ENCODE measurements at regions not wholly inside any gene's neighbourhood (a gene's known extent, or its start where the extent isn't known, plus 50 kb on each side); places are given as distances from the start of the nearest gene placed in this dataset.

- no peaks in the 10 kb centered on the region for H3K4me1 ChIP-seq (replicated peaks in 1 of 2)
- no peaks in the 10 kb centered on the region for H3K9me3 ChIP-seq (replicated peaks in 1 of 3)
- no peaks in the 10 kb centered on the region for H3K36me3 ChIP-seq (replicated peaks in 1 of 2)
- no peak for TF ChIP-seq POLR2A (IDR thresholded peaks at IDR 0.05)
- TF ChIP-seq CTCF (IDR thresholded peaks at IDR 0.05): no peak
- no peak for DNase-seq
- H3K4me3 ChIP-seq: no peak overlapping the region
- H3K27ac ChIP-seq: no peak overlapping the region
- WGBS, 4 donors: 72 to 79% (median 75%) methylated on average over 3 of the region's 3 CpGs
- peaks cover 7% of the 10 kb centered on the region for H3K27me3 ChIP-seq
- intact Hi-C loops (cut with DNase I): no loop called here
Measured at GRCh38 chr7:106515321-106515720, 145.6 kb downstream of the CCDC71L start.

GRCh38 chr7:106514881-106515280 is 146.1 kb downstream of the CCDC71L start:
- Histone ChIP-seq H3K27ac (no peak overlapping the region), H3K9me3 (replicated peaks in 1 of 3) (no peaks in the 10 kb centered on the region), H3K4me3 (no peak overlapping the region), H3K36me3 (replicated peaks in 1 of 2) (no peaks in the 10 kb centered on the region), H3K4me1 (replicated peaks in 1 of 2) (no peaks in the 10 kb centered on the region), H3K27me3 (peaks cover 7% of the 10 kb centered on the region)
- intact Hi-C loops (cut with DNase I): no loop called here
- DNase-seq: no peak
- 69 to 78% (median 76%) methylated on average over 3 of the region's 3 CpGs for WGBS, 4 donors
- TF ChIP-seq POLR2A (IDR thresholded peaks at IDR 0.05) (no peak), CTCF (IDR thresholded peaks at IDR 0.05) (no peak)

GRCh38 chr7:106512217-106512616 is 148.7 kb downstream of the CCDC71L start:
- Histone ChIP-seq H3K4me1 (replicated peaks in 1 of 2) (no peaks in the 10 kb centered on the region), H3K27me3 (no peaks in the 10 kb centered on the region), H3K27ac (no peak overlapping the region), H3K4me3 (no peak overlapping the region), H3K36me3 (replicated peaks in 1 of 2) (no peaks in the 10 kb centered on the region), H3K9me3 (replicated peaks in 1 of 3) (no peaks in the 10 kb centered on the region)
- TF ChIP-seq CTCF (IDR thresholded peaks at IDR 0.05) (no peak), POLR2A (IDR thresholded peaks at IDR 0.05) (no peak)
- DNase-seq: no peak
- intact Hi-C loops (cut with DNase I): no loop called here
- 93 to 99% (median 95%) methylated on average over 2 of the region's 2 CpGs for WGBS, 4 donors

GRCh38 chr7:106504645-106505044 is 156.3 kb downstream of the CCDC71L start:
- Histone ChIP-seq H3K9me3 (replicated peaks in 1 of 3) (no peaks in the 10 kb centered on the region), H3K4me3 (no peak overlapping the region), H3K27me3 (no peaks in the 10 kb centered on the region), H3K36me3 (replicated peaks in 1 of 2) (no peaks in the 10 kb centered on the region), H3K27ac (no peak overlapping the region), H3K4me1 (replicated peaks in 1 of 2) (no peaks in the 10 kb centered on the region)
- intact Hi-C loops (cut with DNase I): no loop called here
- 78 to 100% (median 83%) methylated on average over 1 of the region's 1 CpG for WGBS, 4 donors
- DNase-seq: no peak
- TF ChIP-seq CTCF (IDR thresholded peaks at IDR 0.05): no peak
- no peak for TF ChIP-seq POLR2A (IDR thresholded peaks at IDR 0.05)
